SK-N-MC (cell line): ENCODE measurements at regions not wholly inside any gene's neighbourhood (a gene's known extent, or its start where the extent isn't known, plus 50 kb on each side); places are given as distances from the start of the nearest gene placed in this dataset.

ENCODE experiments used
- EZH2 ChIP-seq: fragments of 200-600 bp; sonication (generic); IDR thresholded peaks from one replicate; pipeline ENCODE4 v1.6.1; 2017; ENCODE audit warnings: antibody characterized with exemption
- POLR2AphosphoS5 ChIP-seq: IDR thresholded peaks from 2 replicates; pipeline ENCODE4 v1.6.1; 2012; ENCODE audit warnings: mild to moderate bottlenecking, low read depth, low read length, borderline replicate concordance

DNA sequence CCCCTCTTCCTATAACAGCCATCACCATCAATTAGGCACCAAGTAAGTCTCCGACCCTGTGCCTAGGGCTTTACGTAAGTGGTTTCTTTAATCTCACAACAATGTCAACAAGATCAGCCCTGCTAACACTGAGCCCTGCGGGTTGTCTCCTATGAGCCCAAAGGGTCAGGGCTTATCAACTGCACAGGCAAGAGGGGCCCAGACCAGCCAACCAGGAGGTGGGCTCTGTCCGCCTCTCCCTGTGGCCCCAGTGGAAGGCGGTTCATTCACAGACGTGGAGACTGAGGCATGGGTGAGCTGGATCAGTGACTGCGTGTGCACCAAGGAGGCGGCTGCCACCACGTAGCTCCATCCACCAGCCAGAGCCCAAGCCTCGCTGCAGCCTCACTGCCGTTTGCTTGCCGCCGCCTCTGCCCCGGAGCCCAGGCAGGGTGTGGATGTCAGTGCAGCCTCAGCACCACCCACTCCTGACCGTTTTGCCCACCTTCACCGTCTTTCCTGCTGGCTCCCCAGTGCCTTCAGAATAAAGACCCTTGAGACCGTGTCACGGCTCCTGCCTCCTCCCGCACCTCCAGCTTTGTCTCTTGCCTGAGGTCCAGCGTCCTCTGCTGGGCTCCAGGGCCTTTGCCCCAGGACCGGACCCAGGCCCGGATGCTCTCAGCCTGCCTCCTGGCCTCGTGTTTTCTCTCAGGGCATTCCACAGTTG lies 78.7 kb downstream of the DLL1 start:
- TF ChIP-seq EZH2: no peak
- no peak for TF ChIP-seq POLR2AphosphoS5
